HG03558 (cell line): ENCODE measurements at regions not wholly inside any gene's neighbourhood (a gene's known extent, or its start where the extent isn't known, plus 50 kb on each side); places are given as distances from the start of the nearest gene placed in this dataset.
"Not testable (repeated sequence)": the region's sequence is repeated elsewhere in the genome, so short reads cannot be mapped to it uniquely, and the experiment has no call there.

Source experiments
- ATAC-seq: cut with Tn5 transposase; IDR thresholded peaks from one replicate; pipeline ENCODE4 v1.9.1; 2021; ENCODE audit warnings: moderate number of reproducible peaks; ENCODE audit not compliant: unreplicated experiment; ENCODE audit errors: extremely low read depth

- ATAC-seq = not testable (repeated sequence)
Measured at GRCh38 chr7:89616829-89617228, 537.4 kb upstream of the STEAP1 start.

DNA sequence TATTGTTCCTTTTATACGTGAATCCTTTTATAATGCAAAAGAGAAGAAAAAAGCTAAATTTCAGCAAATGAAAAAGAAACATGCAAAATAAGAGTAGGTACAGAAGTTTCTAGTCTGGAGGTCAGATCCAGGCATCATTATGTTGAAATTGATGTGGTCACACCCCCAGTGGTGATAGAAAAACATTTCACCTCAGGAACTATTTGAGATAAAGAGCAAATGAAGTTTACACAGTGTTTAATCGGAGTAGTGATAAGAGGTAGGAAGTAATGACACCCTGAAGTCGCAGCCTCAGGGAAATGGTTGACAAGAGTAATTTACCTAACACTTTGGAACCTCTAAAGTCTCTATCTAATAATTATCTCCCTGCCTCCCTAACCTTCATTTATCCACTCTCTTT, 536.0 kb upstream of the STEAP1 start:
- ATAC-seq = no peak

GRCh38 chr7:89621925-89622641, 532.2 kb upstream of the STEAP1 start:
- ATAC-seq = no peak

- ATAC-seq = peak; percentile 84
Measured at GRCh38 chr7:89623018-89623672, 531.1 kb upstream of the STEAP1 start.

DNA sequence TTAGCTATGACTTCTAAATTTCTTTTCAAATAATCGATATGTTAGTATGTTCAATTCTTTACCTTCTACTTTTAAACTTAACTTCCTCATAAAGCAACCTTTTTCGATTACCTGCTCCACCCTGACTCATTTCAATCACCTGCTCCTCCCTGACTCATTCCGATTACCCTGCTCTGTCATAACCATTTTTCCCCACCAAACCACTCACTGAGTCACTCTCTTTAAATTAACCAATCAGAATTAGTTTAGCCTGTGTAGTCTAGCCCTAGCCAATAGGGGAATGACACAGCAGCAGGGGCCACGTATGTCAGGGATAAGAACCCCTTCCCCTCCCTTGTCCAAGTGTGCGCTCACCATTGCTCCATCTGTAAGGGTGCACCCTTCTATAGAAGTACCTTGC, 530.1 kb upstream of the STEAP1 start:
- ATAC-seq = not testable (repeated sequence)

- no peak for ATAC-seq
Measured at GRCh38 chr7:89648509-89648908, 505.8 kb upstream of the STEAP1 start.

- ATAC-seq = no peak
Measured at GRCh38 chr7:89655946-89656345, 498.3 kb upstream of the STEAP1 start.

DNA sequence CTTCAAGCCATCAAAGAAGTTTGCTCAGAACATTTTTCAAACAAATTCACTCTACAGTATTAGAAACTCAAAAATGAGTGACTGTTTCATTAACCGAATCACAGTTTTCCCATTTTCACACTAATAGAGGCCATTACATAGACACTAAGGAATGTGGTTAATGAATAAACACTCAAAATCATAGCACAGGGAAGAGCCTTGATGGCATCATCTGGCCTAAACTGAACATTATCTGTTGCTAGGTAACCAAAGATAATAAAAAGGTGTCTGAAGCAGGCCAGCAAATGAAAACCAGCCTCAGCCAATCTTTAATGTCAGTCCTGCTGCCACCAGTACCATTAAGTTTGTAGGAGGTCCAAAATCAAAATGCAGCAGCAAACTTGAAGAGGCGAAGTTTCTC, 492.4 kb upstream of the STEAP1 start:
- ATAC-seq = no peak

DNA sequence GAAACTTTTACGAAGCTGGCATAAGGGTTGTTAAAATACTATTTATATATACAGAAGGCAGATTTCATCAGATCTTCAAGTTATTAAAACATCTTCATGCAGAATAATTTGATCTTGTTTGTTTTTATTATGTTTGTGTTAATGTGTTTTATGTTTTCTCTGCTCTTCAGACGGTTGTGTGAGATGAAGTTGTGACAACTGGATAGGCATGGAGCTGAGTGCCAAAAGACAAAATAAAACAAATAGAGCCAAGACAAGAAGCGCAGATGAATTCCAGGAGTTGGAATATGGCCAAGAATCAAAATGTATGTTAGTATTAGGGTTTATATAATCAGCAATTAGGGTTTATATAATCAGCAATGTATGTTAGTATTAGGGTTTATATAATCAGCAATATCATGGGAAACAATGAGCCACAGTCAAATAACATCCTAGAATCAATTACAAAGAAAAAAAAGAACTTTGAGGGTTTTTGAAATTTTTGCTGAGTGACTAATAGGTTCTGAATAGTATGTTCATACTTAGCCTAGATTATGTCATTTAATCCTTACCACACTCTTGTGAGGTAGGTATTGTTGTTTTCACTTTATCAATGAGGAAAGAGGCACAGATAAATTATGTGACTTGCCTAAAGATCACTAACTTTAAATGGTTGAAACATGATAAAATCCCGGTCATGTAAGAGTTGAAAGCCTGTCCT, 488.0 kb upstream of the STEAP1 start:
- no peak for ATAC-seq

- ATAC-seq = no peak
Measured at GRCh38 chr7:89680161-89680560, 474.1 kb upstream of the STEAP1 start.

- no peak for ATAC-seq
Measured at GRCh38 chr7:89681448-89681847, 472.8 kb upstream of the STEAP1 start.

- ATAC-seq = no peak
Measured at GRCh38 chr7:89685287-89685686, 469.0 kb upstream of the STEAP1 start.

- no peak for ATAC-seq
Measured at GRCh38 chr7:89687211-89687610, 467.1 kb upstream of the STEAP1 start.

DNA sequence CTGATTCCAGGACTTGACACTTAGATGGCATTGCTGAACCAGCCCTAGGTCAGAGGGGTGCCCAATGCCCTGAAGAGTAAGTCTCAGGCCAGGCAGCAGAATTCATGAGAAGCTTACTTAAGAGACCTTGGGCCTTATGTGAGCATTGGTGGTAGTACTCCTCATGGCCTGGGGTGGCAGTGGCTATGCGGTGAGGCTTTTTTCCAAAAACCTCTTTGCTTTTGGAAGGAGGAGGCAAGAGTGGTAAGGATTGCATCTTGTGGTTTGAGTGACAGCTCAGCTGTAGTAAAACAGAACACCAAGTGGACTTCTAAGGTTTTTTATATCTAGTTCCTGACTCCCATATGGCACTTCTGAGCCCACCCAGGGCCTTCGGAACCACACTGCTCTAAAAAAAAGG, 459.0 kb upstream of the STEAP1 start:
- ATAC-seq = no peak

DNA sequence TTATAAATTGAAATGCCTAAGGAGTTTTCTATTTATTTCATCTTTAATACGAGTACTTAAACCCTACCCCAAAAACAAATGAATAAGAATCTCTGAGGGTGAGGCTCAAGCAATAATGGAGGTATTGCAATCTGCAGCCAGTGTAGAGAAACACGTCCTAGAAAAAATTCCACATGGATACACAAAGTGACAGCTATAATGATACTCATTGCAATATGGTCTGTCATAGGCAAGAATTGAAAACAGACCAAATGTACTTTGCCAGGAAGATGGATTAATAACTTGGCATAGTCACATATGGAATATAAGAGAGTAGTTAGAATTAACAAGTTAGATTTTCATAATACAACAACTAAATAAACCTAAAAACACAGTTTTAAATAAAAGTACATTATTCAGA, 440.1 kb upstream of the STEAP1 start:
- ATAC-seq = no peak

- not testable (repeated sequence) for ATAC-seq
Measured at GRCh38 chr7:89718941-89719340, 435.3 kb upstream of the STEAP1 start.

DNA sequence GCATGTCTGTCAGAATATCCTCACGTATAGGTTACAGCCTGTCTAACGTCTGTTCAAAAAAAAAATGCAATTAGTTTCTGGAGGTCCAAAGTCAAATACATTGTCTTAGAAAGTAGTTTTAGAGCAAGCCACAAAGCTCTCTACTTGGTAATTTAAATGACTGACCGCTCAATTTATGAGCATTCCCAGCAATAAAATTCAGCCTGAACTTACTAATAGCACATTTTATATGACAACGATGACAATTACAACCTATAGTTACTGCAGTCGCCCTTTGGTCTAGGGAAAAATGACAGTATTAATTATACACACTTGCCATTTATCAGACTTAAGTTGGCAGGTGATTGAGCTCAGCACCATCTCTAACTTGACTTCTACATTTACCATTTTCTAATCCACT, 425.8 kb upstream of the STEAP1 start:
- no peak for ATAC-seq

DNA sequence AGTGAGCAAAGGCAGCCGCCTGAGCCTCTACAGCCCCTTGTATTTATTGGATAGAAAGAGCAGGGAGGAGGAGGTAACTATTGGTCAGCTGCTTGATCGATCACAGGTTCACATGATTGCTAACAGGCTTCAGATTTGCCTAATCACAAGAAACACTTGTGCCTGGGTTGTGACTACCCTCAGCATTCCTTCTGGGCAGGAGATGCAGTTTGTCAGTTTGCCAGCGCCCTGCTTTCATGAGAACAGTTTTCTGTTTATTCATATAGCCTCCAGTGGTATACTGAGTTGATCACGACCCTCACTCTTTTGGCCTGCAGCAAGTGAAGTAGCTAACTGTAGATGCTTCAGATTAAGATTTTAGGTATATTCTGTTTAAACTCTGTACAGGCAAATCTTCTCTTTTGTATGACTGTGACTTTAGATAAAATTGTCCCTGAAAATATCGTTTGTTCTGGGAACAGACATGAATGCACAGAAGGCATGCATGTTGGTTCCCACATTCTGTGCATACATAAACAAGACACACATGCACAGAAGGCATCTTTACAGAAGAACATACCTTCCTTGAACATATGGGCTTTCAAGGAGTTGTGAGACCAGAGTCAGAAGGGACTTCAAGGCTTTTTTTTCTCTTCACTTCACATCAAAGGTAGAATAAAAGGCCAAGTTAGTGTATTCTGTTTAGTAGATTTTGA, 422.4 kb upstream of the STEAP1 start:
- ATAC-seq = no peak

DNA sequence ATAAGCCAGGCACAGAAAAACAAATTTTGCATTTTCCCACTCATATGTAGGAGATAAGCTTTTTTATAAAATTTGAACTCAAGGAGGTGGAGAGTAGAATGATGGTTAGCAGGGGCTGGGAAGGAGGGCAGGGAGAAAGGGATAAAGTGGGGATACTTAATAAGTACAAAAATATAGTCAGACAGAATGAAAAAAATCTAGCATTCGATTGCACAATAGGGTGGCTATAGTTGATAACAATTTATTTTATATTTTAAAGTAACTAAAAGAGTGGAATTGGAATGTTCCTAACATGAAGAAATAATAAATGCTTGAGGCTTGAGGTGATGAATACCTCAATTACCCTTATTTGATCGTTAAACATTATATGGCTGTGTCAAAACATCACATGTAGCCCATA, 415.7 kb upstream of the STEAP1 start:
- ATAC-seq = no peak

DNA sequence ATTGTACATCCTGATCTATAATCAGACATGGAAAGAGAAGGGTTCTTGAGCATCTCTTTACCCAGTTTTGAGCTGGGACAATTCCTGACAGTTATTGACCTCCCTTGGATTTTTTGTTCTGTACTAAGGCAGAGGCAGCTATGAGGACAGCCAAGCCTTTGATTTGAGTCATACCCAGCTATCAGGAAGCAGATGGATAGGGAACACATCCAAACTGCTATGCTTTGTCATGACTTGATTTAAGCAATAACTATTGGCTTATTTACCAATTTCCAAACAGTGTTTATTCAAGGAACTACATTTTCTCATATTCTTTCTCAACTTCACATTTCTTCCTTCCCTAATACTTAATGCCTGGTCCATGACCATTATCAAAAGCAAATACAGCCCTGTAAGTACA, 396.4 kb upstream of the STEAP1 start:
- no peak for ATAC-seq

DNA sequence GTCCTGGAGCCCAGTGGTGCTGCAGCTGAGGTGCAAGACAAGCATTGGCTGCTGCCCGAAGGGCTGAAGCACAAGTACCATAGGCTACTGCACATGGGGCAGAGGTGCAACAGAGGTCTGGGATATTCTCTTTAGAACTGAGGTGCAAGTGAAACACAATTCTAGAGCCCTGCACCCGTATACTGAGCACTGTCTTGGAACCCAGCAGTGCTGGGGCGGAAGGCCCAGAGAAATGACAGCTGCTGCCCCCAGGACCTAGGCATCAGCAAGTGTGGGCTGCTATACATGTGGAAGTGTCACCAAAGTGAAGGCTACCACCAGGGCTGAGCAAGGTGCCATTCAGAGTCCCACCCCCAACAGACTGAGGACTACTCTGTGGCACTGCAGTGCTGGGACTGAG, 393.6 kb upstream of the STEAP1 start:
- no peak for ATAC-seq
